ENCODE measurements at regions not wholly inside any gene's neighbourhood (a gene's known extent, or its start where the extent isn't known, plus 50 kb on each side); places are given as distances from the start of the nearest gene placed in this dataset.
"Not testable (repeated sequence)": the region's sequence is repeated elsewhere in the genome, so short reads cannot be mapped to it uniquely, and the experiment has no call there.

- DNase-seq (ENCODE audit: low spot score in 2 of 2) (no peak), FAIRE-seq (no peak)
Measured at GRCh38 chr13:90201676-90202460, 1145.6 kb upstream of the MIR17HG start.

DNA sequence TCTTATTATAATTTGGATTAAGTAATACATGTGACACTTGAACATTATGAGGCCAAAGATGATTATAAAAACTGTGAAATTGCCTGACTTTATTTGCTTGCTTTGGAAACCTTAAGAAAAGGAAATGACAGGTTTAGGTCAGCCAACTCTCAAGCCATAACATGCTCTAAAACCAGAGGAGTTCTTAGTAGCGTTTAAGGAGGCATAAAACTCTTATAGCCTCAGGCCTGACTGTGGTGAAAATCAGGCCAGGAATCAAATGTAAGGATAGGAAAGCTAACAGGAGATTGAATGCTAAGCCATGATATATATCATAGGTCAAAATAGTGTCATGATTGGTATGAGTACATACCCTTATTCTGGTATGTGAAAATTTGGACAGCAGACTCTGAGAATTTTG lies 1142.4 kb upstream of the MIR17HG start:
- FAIRE-seq (no peak), DNase-seq (ENCODE audit: low spot score in 2 of 2) (no peak)

DNA sequence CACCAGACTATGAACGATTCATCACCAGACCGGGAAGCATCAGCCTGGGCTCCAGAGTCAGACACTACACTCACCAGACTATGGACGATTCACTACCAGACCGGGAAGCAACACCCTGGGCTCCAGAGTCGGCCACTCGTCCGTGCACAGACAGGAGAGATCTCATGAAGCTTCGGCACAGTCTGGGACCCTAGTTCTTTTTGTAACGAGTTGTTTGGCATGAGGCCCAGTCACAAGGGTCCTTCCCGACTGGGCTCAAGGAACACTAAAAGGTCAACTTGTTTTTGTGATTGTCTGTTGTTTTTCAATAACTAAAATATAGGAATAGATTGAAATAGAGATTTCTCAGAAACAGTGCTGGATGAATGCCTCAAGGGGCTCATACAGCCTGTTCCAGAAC lies 1141.6 kb upstream of the MIR17HG start:
- FAIRE-seq = no peak
- DNase-seq (ENCODE audit: low spot score in 2 of 2) = no peak

DNA sequence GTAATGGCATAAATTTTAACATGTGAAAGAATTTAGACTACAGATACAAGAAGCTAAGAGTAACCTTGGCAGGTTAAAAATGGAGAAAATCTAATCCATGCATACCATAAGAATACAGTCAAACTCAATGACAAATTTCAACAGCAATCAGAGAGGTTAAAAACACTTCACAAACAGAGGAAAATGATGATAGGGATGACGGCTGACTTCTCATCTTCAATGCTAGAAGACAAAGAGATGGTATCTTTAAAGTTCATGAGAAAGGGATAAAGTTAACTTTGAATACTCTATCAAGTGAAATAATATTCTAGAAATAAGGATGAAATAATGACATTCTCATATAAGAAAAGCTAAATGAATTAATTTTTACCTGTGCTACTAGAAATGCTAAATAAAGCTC lies 1130.2 kb upstream of the MIR17HG start:
- DNase-seq (ENCODE audit: low spot score in 2 of 2) (no peak), FAIRE-seq (no peak)

DNA sequence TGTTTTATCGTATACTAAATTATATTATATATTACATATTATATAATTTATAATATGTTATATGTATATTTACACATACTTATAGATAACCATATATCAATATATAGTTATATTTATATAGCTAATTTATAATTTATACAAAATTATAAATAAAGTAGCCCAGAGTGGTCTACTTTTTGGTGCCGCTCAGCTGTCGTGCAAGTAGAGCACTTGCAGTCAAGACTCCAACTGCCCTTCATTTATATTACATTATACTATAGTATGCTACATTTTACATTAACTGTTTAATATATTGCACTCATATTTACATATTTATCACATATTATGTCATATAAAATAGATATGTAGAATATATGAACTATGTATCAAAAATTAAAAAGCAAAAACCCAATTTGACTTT lies 1124.7 kb upstream of the MIR17HG start:
- DNase-seq (ENCODE audit: low spot score in 2 of 2) (no peak), FAIRE-seq (peak; percentile 65)

GRCh38 chr13:90230311-90230710 lies 1117.2 kb upstream of the MIR17HG start:
- DNase-seq (ENCODE audit: low spot score in 2 of 2) (no peak), FAIRE-seq (no peak)

DNA sequence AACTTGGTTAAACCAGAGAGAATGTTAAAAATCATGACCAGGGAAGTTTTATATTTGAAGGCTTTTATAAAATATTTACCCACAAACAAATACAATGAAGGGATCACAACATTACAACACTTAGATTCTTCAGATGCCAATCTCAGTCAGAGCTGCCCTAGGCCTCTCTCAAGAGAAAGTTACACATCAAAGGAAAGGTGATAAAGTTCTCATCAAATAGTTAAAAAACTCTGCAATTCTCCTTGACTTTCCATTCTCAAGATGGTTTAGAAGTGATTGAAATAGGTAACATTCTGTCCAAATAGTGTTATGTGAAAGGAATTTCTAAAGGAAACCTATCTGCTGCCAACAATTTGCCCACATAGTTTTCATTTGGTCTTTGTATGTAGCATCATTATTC lies 1115.2 kb upstream of the MIR17HG start:
- FAIRE-seq = no peak
- DNase-seq (ENCODE audit: low spot score in 2 of 2) = no peak

GRCh38 chr13:90233933-90234672 lies 1113.4 kb upstream of the MIR17HG start:
- no peak for FAIRE-seq
- DNase-seq (ENCODE audit: low spot score in 2 of 2) = no peak

DNA sequence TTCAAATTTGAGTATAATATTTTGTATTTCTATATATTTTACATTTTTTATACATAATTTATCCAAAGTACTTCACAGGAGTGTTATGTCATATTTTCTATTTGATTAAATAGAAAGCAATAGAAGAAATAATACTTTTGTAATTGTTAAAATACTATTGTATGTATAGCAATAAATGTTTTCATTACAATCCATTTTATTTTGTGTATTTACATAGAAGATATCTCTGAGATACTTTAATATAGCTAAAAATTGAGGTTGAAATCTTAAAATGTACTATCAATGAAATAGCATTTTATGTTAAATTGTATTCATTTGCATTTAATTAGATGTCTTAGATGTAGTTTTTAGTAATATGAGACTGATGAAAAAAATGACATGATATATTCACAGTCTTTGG lies 1109.6 kb upstream of the MIR17HG start:
- DNase-seq (ENCODE audit: low spot score in 2 of 2) (no peak), FAIRE-seq (no peak)

GRCh38 chr13:90238413-90238812 lies 1109.1 kb upstream of the MIR17HG start:
- FAIRE-seq = no peak
- DNase-seq (ENCODE audit: low spot score in 2 of 2) = no peak

DNA sequence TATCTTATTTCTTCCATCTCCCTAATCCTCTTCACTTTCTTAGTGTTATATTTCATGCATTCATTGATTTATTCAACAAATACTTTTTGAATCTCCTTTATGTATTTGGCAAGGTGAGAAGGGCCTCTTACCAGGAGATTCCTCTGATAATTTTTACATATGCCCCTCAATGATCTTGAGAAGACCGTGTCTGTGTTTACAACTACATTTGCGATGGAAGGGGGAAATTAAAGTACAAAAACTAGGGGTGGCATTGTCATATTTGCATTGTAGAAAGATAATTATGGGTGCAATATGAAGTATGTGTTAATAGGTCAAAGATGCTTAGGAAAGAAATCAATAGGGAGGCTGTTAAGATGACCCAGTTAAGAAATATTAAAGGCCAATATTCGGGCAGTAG lies 1108.4 kb upstream of the MIR17HG start:
- DNase-seq (ENCODE audit: low spot score in 2 of 2) = no peak
- no peak for FAIRE-seq

DNA sequence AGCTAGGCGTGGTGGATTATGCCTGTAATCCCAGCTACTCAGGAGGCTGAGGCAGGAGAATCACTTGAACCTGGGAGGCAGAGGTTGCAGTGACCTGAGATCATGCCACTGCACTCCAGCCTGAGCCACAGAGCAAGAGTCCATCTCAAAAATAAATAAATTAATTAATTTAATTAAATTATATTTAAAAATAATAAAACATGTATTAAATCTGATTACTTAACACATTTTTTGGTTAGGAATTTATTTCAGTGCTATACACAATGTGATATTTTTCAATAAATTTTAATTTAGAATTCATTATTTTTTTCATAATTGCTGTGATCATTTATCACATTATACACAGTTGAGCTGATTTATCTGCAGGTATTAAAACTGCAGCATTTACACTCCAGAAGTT lies 1101.5 kb upstream of the MIR17HG start:
- no peak for DNase-seq (ENCODE audit: low spot score in 2 of 2)
- no peak for FAIRE-seq

- FAIRE-seq (no peak), DNase-seq (ENCODE audit: low spot score in 2 of 2) (no peak)
Measured at GRCh38 chr13:90246687-90247345, 1100.7 kb upstream of the MIR17HG start.

GRCh38 chr13:90253806-90254205 lies 1093.7 kb upstream of the MIR17HG start:
- DNase-seq (ENCODE audit: low spot score in 2 of 2) = no peak
- FAIRE-seq = no peak

DNA sequence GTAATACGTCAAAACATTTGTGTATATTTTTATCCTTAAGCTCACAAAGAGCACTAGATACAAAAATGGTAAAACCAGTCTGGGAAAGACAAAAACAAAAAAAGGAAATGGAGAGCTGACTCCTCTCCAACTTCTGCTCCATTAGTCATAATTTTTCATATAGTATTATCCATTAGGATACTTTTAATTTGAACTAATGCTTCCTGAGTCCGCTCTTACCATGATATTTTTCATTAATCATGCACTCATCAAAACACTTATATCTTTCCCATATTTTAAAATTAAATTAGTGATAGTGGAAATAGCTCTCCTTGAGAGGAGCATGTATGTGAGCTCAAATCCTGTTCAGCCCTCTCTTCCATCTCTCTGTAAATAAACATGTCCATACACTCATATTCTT lies 1093.0 kb upstream of the MIR17HG start:
- DNase-seq (ENCODE audit: low spot score in 2 of 2) (no peak), FAIRE-seq (no peak)

- FAIRE-seq (no peak), DNase-seq (ENCODE audit: low spot score in 2 of 2) (no peak)
Measured at GRCh38 chr13:90256746-90257145, 1090.7 kb upstream of the MIR17HG start.

DNA sequence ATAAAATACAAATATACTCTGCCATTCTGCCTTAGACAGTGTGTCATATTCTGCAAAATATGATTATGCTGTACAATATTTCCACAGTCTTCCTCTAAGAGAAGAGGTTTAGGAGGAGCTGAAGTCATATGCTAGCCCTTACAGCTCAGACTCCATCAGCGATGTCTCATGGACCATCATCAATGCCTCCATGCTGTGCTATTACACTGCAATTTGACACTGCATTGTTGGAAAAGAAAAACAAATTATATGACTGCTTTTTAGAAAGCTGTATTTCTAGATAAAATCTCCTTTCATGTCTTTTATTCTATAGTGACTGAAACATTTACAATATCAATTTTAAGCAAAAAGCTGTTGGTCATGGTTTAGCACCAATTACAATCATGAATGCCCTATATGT lies 1089.4 kb upstream of the MIR17HG start:
- no peak for DNase-seq (ENCODE audit: low spot score in 2 of 2)
- no peak for FAIRE-seq

DNA sequence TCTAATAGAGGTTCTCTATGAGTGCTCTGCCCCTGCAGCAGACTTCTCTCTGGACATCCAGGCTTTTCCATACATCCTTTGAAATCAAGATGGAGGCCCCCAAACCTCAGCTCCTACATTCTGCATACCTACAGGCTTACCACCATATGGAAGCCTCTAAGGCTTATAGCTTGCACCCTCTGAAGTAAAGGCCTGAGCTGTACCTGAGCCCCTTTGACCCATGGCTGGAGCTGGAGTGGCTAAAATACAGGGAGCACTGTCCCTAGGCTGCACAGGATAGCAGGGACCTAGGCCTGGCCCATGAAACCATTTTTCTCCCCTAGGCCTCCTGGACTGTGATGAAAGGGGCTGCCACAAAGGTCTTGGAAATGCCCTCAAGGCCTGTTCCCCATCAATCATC lies 1086.1 kb upstream of the MIR17HG start:
- DNase-seq (ENCODE audit: low spot score in 2 of 2) = no peak
- no peak for FAIRE-seq

- FAIRE-seq (no peak), DNase-seq (ENCODE audit: low spot score in 2 of 2) (no peak)
Measured at GRCh38 chr13:90270226-90270625, 1077.3 kb upstream of the MIR17HG start.

DNA sequence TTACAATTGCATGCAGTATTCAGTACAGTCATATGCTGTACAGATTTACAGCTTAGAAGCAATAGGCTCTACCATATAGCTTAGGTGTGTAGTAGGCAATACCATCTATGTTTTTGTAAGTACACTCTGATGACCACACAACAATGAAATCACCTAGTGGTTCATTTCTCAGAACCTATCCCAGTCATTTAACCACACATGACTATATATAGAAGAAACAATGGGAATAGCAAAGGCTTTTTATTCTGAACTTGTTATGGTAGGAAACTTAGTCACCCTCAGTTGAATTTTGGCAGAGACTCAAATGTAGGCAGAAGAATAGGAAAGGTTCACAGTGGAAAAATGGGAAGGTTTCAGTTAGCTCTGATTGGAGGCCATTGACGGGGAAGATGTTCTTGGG lies 1075.1 kb upstream of the MIR17HG start:
- FAIRE-seq = no peak
- DNase-seq (ENCODE audit: low spot score in 2 of 2) = no peak

- DNase-seq (ENCODE audit: low spot score in 2 of 2) = no peak
- no peak for FAIRE-seq
Measured at GRCh38 chr13:90276216-90276615, 1071.3 kb upstream of the MIR17HG start.

GRCh38 chr13:90278231-90278630 lies 1069.3 kb upstream of the MIR17HG start:
- FAIRE-seq = not testable (repeated sequence)

More at GRCh38 chr13:90278231-90278630, 1069.3 kb upstream of the MIR17HG start:
- not testable (repeated sequence) for DNase-seq (ENCODE audit: low spot score in 2 of 2)

All from frontal cortex (tissue), 3 donors.